ENCODE measurements at regions not wholly inside any gene's neighbourhood (a gene's known extent, or its start where the extent isn't known, plus 50 kb on each side); places are given as distances from the start of the nearest gene placed in this dataset.

- Histone ChIP-seq H3K9me3 (peaks cover 0 to 12% (median 3%) of the 10 kb centered on the region in 12 donors), H3K27ac (no peak overlapping the region), H3K4me3 (no peak overlapping the region), H3K36me3 (no peaks in the 10 kb centered on the region), H3K27me3 (no peaks in the 10 kb centered on the region), H3K4me1 (no peaks in the 10 kb centered on the region)
- no peak for ATAC-seq
- WGBS, 4 donors = 72 to 85% (median 79%) methylated on average over 2 of the region's 2 CpGs
- no peak for DNase-seq
- intact Hi-C loops (cut with DNase I) = no loop called here
- no peak for TF ChIP-seq POLR2A (IDR thresholded peaks at IDR 0.05)
- no peak for TF ChIP-seq CTCF (IDR thresholded peaks at IDR 0.05)
These were observed 59.2 kb upstream of the TFAP2D start for GRCh38 chr6:50654155-50654554.

- Histone ChIP-seq H3K4me1 (no peaks in the 10 kb centered on the region), H3K4me3 (no peak overlapping the region), H3K36me3 (no peaks in the 10 kb centered on the region), H3K9me3 (no peaks in the 10 kb centered on the region), H3K27ac (no peak overlapping the region), H3K27me3 (no peaks in the 10 kb centered on the region)
- WGBS, 4 donors = 39 to 42% (median 40%) methylated on average over 4 of the region's 4 CpGs
- DNase-seq (no peak), ATAC-seq (no peak)
- intact Hi-C loops (cut with DNase I) = no loop called here
- TF ChIP-seq CTCF (IDR thresholded peaks at IDR 0.05) (peak; percentile 19 to 54 (median 40)), POLR2A (IDR thresholded peaks at IDR 0.05) (no peak)
These were observed 57.4 kb upstream of the TFAP2D start for GRCh38 chr6:50655848-50656453.

- Histone ChIP-seq H3K27me3 (no peaks in the 10 kb centered on the region), H3K36me3 (no peaks in the 10 kb centered on the region), H3K4me3 (no peak overlapping the region), H3K4me1 (no peaks in the 10 kb centered on the region), H3K27ac (no peak overlapping the region), H3K9me3 (no peaks in the 10 kb centered on the region)
- WGBS, 4 donors = 84 to 96% (median 91%) methylated on average over 1 of the region's 1 CpG
- no peak for ATAC-seq
- TF ChIP-seq CTCF (IDR thresholded peaks at IDR 0.05) (no peak), POLR2A (IDR thresholded peaks at IDR 0.05) (no peak)
- intact Hi-C loops (cut with DNase I) = no loop called here
- no peak for DNase-seq
These were observed 55.8 kb upstream of the TFAP2D start for GRCh38 chr6:50657513-50657912.

- no peaks in the 10 kb centered on the region for H3K4me1 ChIP-seq
- TF ChIP-seq POLR2A (IDR thresholded peaks at IDR 0.05) (no peak), CTCF (IDR thresholded peaks at IDR 0.05) (no peak)
- DNase-seq = no peak
- H3K36me3 ChIP-seq = no peaks in the 10 kb centered on the region
- 41 to 57% (median 45%) methylated on average over 2 of the region's 2 CpGs for WGBS, 4 donors
- H3K27ac ChIP-seq = no peak overlapping the region
- H3K27me3 ChIP-seq = no peaks in the 10 kb centered on the region
- no peaks in the 10 kb centered on the region for H3K9me3 ChIP-seq
- ATAC-seq = no peak
- intact Hi-C loops (cut with DNase I) = no loop called here
- no peak overlapping the region for H3K4me3 ChIP-seq
These were observed 54.8 kb upstream of the TFAP2D start for GRCh38 chr6:50658561-50658960.

Data from heart left ventricle (tissue), 16 donors.